Panc1 (cell line): ENCODE measurements at regions not wholly inside any gene's neighbourhood (a gene's known extent, or its start where the extent isn't known, plus 50 kb on each side); places are given as distances from the start of the nearest gene placed in this dataset.

ENCODE experiments used
- ATAC-seq: fragments of 200-7000 bp; cut with Tn5 transposase; 2 replicates; pipeline ENCODE4 v1.9.1; 2020; ENCODE audit warnings: mild to moderate bottlenecking, moderate library complexity
- BruUV-seq: library from RNA; stranded (reverse); fragments of 400-500 nt; replicated peaks from 2 replicates; lab custom pipeline; 2021; lab: Mats Ljungman, UMichigan
- CTCF ChIA-PET: fragments of 300-600 bp; sonication (Branson Sonifier 250); formaldehyde crosslinking; loops from one replicate; lab custom pipeline; 2022; ENCODE audit warnings: antibody characterized with exemption; lab: Charles Lee
- POLR2A ChIA-PET: fragments of 300-600 bp; sonication (Branson Sonifier 250); formaldehyde crosslinking; loops from one replicate; lab custom pipeline; 2022; ENCODE audit warnings: antibody characterized with exemption; lab: Charles Lee
- DNase-seq: peaks from one replicate; pipeline ENCODE4 v3.0.0-alpha.2; 2010; ENCODE audit warnings: low read depth, low spot score
- H3K27ac ChIP-seq: 2 replicates; pipeline ENCODE4 v1.5.1; 2011; ENCODE audit warnings: mild to moderate bottlenecking, low read length, inconsistent platforms
- H3K27me3 ChIP-seq: fragments of 200-500 bp; sonication (Bioruptor generic); 2 replicates; pipeline ENCODE4 v1.6.0; 2014; ENCODE audit warnings: low read length, inconsistent platforms; ENCODE audit not compliant: control insufficient read depth, insufficient read depth
- H3K36me3 ChIP-seq: fragments of 200-500 bp; sonication (Bioruptor generic); 2 replicates; pipeline ENCODE4 v1.5.1; 2014; ENCODE audit warnings: inconsistent platforms, mild to moderate bottlenecking, low read length, moderate library complexity; ENCODE audit not compliant: control insufficient read depth, insufficient read depth
- H3K4me1 ChIP-seq: 2 replicates; pipeline ENCODE4 v1.5.1; 2011; ENCODE audit warnings: inconsistent platforms, mild to moderate bottlenecking, low read length, moderate library complexity; ENCODE audit not compliant: control insufficient read depth, insufficient read depth
- H3K4me3 ChIP-seq, 2 experiments: 2 replicates each; pipeline ENCODE4 v1.5.1; 2011 to 2012; ENCODE audit warnings: low read depth in 2 of 2, low read length in 2 of 2, mild to moderate bottlenecking in 2 of 2, inconsistent platforms in 1 of 2, moderate library complexity in 1 of 2
- H3K9me3 ChIP-seq: fragments of 200-500 bp; sonication (Bioruptor generic); 2 replicates; pipeline ENCODE4 v1.5.1; 2014; ENCODE audit warnings: low read depth, mild to moderate bottlenecking, inconsistent platforms, low read length, moderate library complexity; ENCODE audit not compliant: control insufficient read depth, insufficient read depth
- POLR2AphosphoS5 ChIP-seq: IDR thresholded peaks from 2 replicates; pipeline ENCODE4 v1.6.1; 2012; ENCODE audit warnings: mild to moderate bottlenecking, low read depth, low read length, moderate library complexity
- SIN3A ChIP-seq: IDR thresholded peaks from 2 replicates; pipeline ENCODE4 v1.6.1; 2012; ENCODE audit warnings: low read depth, mild to moderate bottlenecking, low read length, moderate library complexity, borderline replicate concordance; ENCODE audit not compliant: insufficient read depth
- TCF7L2 ChIP-seq: IDR thresholded peaks from 2 replicates; pipeline ENCODE4 v1.6.1; 2011; ENCODE audit warnings: mild to moderate bottlenecking, low read depth, low read length, inconsistent platforms
- in situ Hi-C: cut with HindIII; loops from 2 replicates; pipeline ENCODE4 v1.10.0; 2016; ENCODE audit warnings: low sequenced_read_pairs, low pct_unique_long_range_greater_than_20kb
- intact Hi-C: fragments of 100-400 bp; cut with micrococcal nuclease; formaldehyde crosslinking; loops from one replicate; pipeline ENCODE4 v1.10.0; 2022; ENCODE audit not compliant: unreplicated experiment
- TF ChIP-seq, protein P1 (sequence below), 2 experiments: IDR thresholded peaks; 2 replicates each; pipeline ENCODE4 v1.6.1; 2011 to 2012; ENCODE audit warnings: low read depth in 2 of 2, control low read depth in 1 of 2, low read length in 1 of 2, mild to moderate bottlenecking in 1 of 2, moderate library complexity in 1 of 2; ENCODE audit not compliant: insufficient read depth in 1 of 2
- TF ChIP-seq, protein P2 (sequence below): fragments of 450-650 bp; IDR thresholded peaks from 2 replicates; pipeline ENCODE4 v1.5.1; 2017; ENCODE audit warnings: mild to moderate bottlenecking

DNA sequence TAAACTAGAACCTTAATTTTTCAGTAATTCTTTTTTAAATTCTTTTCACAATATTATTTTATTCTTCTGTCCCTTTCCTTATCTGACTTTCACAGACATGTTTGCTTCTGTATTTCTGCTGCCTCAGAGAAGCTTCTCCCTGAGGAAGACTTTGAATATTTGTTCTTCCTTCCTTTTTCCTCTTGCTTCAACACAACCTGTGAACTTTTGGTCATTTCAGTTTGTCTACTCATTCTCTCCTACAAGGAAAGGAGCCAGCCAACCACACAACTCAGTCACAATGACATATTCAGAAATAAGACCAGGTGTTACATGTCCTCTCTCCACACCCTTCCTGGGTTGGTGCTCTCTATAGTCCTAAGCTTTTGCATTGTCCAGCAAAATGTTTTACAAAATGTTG is 310.4 kb downstream of the TFAP2B start:
- in situ Hi-C loops, result no loop called here
- Histone ChIP-seq H3K4me3 (no peak overlapping the region), H3K36me3 (no peaks in the 10 kb centered on the region), H3K27me3 (no peaks in the 10 kb centered on the region), H3K27ac (no peak overlapping the region), H3K4me1 (no peaks in the 10 kb centered on the region), H3K9me3 (no peaks in the 10 kb centered on the region)
- TF ChIP-seq SIN3A (no peak), TCF7L2 (no peak), POLR2AphosphoS5 (no peak)
- TF ChIP-seq, protein P1, sequence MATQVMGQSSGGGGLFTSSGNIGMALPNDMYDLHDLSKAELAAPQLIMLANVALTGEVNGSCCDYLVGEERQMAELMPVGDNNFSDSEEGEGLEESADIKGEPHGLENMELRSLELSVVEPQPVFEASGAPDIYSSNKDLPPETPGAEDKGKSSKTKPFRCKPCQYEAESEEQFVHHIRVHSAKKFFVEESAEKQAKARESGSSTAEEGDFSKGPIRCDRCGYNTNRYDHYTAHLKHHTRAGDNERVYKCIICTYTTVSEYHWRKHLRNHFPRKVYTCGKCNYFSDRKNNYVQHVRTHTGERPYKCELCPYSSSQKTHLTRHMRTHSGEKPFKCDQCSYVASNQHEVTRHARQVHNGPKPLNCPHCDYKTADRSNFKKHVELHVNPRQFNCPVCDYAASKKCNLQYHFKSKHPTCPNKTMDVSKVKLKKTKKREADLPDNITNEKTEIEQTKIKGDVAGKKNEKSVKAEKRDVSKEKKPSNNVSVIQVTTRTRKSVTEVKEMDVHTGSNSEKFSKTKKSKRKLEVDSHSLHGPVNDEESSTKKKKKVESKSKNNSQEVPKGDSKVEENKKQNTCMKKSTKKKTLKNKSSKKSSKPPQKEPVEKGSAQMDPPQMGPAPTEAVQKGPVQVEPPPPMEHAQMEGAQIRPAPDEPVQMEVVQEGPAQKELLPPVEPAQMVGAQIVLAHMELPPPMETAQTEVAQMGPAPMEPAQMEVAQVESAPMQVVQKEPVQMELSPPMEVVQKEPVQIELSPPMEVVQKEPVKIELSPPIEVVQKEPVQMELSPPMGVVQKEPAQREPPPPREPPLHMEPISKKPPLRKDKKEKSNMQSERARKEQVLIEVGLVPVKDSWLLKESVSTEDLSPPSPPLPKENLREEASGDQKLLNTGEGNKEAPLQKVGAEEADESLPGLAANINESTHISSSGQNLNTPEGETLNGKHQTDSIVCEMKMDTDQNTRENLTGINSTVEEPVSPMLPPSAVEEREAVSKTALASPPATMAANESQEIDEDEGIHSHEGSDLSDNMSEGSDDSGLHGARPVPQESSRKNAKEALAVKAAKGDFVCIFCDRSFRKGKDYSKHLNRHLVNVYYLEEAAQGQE (IDR thresholded peaks at IDR 0.05; ENCODE audit: insufficient read depth in 1 of 2, low read depth in 2 of 2, low read length in 1 of 2), result no peak
- TF ChIP-seq, protein P2, sequence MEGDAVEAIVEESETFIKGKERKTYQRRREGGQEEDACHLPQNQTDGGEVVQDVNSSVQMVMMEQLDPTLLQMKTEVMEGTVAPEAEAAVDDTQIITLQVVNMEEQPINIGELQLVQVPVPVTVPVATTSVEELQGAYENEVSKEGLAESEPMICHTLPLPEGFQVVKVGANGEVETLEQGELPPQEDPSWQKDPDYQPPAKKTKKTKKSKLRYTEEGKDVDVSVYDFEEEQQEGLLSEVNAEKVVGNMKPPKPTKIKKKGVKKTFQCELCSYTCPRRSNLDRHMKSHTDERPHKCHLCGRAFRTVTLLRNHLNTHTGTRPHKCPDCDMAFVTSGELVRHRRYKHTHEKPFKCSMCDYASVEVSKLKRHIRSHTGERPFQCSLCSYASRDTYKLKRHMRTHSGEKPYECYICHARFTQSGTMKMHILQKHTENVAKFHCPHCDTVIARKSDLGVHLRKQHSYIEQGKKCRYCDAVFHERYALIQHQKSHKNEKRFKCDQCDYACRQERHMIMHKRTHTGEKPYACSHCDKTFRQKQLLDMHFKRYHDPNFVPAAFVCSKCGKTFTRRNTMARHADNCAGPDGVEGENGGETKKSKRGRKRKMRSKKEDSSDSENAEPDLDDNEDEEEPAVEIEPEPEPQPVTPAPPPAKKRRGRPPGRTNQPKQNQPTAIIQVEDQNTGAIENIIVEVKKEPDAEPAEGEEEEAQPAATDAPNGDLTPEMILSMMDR, result no peak
- intact Hi-C loops, result no loop called here
- CTCF ChIA-PET, result no interaction called here
- no TSS peak for BruUV-seq
- ATAC-seq (no peak), DNase-seq (no peak)
- POLR2A ChIA-PET, result no interaction called here

DNA sequence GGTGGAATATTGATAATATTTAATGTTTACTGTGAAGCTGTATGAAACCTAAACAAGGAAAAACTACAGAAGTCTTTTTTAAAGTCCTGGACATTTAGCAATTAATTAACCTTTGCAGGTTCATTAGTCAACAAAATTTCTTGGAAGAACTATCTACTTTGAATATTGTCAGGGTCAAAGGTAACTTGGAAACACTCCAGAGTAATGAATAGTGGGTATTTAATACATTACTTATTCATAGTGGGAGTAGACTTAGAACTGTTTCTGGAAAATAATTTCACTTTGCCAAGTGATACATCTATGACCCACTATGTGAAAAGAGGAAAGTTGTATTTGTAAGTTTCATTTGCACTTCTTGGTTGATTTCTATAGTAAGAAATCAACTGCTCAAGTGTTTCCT is 319.1 kb downstream of the TFAP2B start:
- no TSS peak for BruUV-seq
- TF ChIP-seq, protein P2, result no peak
- TF ChIP-seq TCF7L2, result no peak
- TF ChIP-seq, protein P1 (IDR thresholded peaks at IDR 0.05; ENCODE audit: insufficient read depth in 1 of 2, low read depth in 2 of 2, low read length in 1 of 2), result no peak
- TF ChIP-seq POLR2AphosphoS5, result no peak
- no peak for TF ChIP-seq SIN3A
- intact Hi-C loops (no loop called here), in situ Hi-C loops (no loop called here)
- 0 out of 2 replicates have a peak, but pooled peaks cover 3% of the 10 kb centered on the region for H3K9me3 ChIP-seq
- H3K27ac ChIP-seq, result no peak overlapping the region
- DNase-seq, result no peak
- POLR2A ChIA-PET, result no interaction called here
- H3K4me3 ChIP-seq, result no peak overlapping the region
- CTCF ChIA-PET, result no interaction called here
- H3K4me1 ChIP-seq, result no peaks in the 10 kb centered on the region
- no peaks in the 10 kb centered on the region for H3K27me3 ChIP-seq
- ATAC-seq, result no peak
- H3K36me3 ChIP-seq, result no peaks in the 10 kb centered on the region
